Amniotic stem cell (primary cell): ENCODE measurements at regions not wholly inside any gene's neighbourhood (a gene's known extent, or its start where the extent isn't known, plus 50 kb on each side); places are given as distances from the start of the nearest gene placed in this dataset.

Source experiments
- DNase-seq: peaks from one replicate; lab custom pipeline; 2025; lab: John Stamatoyannopoulos, UW

GRCh38 chr11:130715085-130715876, 201.0 kb downstream of the SNX19 start:
- DNase-seq: no peak

DNA sequence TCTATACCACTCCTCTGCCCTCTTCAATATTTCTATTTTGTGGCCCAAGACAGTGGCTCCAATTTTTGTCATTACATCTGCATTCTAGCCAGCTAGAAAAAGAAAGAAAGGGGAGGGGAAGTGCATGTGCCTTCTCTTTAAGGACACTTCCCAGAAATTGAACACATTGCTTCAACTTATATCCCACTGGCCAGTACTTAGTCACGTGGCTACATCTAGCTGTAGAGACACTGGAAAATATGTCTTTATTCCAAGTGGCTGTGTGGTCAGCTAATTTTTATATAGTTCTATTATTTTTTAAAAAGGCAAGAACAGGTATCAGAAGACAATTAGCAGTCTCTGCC, 200.4 kb downstream of the SNX19 start:
- no peak for DNase-seq

GRCh38 chr11:130718120-130718519, 198.2 kb downstream of the SNX19 start:
- no peak for DNase-seq

DNA sequence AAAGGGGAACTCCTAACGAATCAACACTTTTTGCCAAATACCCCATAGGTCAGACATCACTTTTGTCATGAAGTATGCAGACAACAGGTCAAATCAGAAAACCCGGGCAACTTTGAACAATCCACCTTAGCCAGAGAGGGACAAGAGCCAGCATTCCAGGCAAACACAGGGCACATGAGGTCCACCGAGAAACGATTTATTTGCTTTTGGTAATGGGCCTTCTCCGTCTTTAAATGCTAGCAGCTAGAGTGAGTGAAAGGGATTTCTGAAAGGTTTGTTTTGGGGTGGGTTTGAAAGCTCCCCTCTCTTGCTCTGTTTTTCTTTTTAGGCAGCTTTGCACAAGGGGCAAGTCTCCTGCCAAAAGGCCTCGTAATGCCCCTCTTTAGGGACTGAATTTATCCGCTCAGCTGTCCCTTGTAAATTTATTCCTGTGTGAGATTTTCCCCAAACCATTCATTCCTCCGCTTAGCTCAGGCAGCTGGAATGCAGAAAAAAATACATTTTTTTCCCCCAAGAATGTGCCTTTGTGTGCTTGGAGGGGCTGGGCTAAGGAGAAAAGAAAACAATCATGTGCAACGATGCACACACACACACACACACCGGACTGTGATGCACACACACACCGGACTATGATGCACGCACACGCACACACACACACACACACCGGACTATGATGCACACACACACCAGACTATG, 196.9 kb downstream of the SNX19 start:
- no peak for DNase-seq

DNA sequence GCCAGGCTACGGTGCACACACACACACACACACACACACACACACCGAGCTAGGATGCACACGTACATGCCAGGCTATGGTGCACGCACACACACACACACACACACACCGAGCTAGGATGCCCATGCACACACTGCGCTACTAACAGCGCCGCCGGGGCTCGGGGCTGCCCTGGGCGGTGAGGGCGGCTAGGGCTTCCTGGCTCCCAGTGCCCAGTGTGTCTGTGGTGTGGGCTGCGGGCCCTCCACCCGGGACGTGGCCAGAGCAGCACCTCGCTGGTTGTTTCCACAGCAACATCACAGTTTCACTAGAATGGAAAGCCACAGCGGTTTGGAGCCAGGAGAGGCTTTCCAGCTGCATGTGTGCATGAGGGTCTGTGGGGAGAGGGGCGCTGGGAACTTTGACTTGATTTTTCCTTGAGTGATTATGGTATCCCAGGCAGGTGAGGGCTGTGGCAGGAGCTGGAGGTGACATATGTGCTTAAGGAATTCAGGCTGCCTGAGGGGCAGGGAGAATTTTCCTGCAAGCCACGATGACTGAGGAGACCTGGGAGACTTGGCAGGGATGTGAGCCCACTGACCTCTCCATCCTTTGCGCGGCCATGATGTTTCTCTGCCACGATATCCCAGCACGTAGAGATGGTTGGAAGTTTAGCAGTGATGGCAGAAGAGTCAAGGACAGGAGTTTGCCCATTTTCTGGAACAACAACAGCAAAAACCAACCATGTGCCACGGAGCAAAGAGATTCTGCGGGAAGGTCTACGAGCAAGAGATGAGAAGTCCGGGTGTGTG, 195.9 kb downstream of the SNX19 start:
- DNase-seq: no peak

- DNase-seq: no peak
Measured at GRCh38 chr11:130721023-130721681, 195.1 kb downstream of the SNX19 start.

GRCh38 chr11:130721736-130722135, 194.5 kb downstream of the SNX19 start:
- DNase-seq: no peak

DNA sequence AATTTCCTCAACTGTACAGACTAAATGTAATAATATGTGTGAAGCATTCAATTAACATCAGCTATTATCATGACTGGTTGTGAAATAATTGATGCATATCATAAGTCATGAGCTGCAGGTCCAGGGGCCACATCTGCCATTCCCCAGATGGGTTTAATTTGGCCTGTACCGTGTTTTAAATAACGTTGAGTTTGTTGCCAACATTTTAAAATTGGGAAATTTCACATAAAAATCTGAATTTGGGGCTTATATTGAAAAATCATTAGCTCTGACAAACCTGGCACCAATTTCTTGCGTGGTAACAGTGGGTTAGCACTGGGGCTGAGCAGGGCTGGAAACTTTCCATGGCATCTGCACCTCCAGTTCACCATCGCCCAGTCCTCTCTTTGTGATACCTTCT, 193.9 kb downstream of the SNX19 start:
- no peak for DNase-seq

DNA sequence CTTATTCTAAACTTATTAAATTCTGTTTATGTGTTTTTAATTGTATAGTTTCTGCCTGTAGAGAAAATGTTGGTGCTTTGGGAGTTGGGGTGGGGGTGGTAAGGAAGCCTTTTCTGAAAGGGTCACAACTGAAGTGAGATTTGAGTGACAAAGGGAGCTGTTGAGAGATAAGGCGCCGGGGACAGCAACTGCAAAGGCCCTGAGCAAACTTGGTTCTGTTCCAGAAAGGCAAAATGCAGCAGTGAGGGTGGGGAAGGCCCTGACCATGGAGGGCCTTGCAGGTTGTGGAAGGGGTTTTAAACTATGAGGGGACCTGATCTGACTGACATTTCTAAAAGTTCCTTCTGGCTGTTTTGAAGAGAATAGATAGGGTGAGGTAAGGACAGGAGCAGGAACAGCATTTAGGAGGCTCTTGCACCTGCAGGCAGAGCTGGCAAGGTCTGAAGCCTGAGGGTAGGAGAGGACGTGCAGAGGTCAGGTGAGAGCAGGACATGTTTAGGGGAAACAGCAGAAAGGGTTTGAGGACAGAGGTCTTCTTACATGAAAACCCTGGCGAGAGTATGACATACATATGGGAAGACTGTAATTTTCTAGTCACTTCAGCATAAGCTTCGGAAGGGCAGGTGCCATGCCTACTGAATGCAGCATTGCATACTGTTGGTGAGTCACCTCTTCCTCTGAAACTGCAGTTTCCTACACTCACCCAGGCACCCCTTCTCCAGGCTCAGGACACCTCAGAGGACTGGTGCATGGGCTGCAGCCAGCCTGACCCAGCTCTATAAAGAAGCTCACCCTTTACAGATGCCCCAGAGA, 190.7 kb downstream of the SNX19 start:
- no peak for DNase-seq

DNA sequence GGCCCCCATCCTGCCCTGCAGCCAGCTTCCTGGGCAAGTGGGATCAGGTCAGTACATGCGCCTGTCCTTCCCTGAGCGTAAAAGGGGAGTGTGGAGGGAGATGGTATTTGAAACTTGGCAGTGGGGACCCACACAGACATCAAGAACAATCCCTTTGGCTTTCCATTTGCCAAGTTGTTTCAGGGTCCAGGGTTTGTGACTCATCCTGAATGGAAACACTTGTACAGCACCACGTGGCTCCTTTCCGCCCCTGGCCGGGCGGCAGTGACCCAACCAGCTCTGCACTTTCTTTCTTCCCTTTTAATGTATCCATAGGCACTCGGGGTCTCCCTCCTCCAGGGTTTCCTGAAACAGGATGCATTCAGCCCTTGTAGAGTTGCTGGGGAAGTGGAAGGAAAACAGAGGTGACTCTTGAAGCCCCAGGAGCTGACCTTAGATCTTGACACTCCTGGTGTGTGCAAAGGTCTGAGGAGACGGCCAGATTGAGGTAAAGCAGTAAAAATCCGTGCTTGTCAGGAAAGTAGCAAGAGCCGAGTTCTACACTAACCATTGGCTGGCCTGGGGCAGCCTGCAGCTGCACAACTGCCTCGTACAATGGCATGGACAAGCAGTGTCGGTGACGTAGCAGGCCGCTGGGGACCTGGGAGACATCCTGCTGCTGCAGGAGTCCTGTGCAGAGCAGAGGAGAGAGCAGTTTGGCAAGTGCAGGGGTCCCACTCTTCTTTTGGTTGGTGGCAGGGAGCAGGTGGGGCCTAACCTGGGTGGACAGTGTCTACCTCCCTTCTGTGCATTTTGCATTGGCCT, 189.8 kb downstream of the SNX19 start:
- DNase-seq: no peak

- DNase-seq: no peak
Measured at GRCh38 chr11:130727157-130728119, 188.8 kb downstream of the SNX19 start.

DNA sequence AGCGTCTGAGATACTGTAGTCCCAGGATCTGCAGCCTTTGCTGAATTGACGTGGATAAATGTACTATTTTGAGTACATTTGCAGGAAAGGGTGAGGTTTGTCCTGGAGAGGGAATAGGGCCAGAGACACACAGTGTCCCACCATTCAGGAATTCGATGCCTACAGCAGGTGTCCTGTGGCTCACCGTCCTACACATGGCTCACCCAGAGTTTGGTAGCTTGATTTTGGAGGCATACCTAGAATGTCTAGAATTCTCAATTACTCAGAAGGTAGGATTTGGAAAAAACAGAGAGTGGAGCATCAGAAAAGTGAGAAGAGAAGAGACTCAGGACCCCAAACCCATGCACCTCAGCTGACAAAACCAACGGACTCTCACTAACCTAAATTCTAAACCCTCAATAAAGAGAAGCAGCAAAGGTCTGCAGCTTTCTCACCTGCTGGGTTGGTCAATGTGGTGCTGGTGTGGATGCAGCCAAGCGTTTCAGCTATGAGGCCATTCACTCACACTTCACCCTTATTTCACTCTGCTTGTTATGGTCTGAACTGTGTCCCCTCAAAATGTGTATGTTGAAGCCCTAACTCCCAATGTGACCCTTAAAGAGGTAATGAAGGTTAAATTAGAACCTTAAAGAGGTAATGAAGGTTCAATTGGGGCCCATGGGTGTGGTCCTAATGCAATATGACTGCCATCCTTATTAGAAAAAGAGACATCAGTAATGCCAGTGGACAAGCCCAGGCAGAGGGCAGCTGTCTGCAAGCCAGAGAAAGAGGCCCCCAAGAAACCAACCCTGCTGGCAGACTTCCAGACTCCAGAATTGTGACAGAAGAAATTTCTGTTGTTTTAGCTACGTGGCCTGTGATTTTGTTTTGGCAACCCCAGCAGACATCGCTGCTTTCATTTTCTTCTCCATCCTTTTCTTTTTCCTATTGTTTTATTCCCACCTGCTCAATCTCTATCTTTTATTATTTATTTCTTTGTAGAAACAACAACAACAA, 187.8 kb downstream of the SNX19 start:
- no peak for DNase-seq

DNA sequence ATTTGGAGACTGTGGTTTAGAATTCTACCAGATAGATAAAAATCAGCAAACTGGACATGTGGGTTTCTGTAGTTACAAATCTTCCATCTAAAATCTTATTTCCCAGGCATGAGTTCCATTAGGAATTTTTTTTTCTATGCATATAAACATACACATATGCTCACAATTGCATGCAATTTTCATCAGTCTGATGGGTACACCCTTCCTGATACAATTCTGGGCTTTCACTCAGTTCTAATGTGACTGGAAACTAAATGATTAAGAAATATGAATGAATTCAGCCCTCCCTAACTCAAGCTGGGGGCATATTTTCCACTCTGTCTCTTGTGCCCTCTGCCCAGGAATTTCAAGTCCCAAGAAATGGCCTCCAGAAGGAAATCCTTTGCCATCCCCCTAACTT, 187.1 kb downstream of the SNX19 start:
- DNase-seq: no peak

GRCh38 chr11:130729678-130730300, 186.5 kb downstream of the SNX19 start:
- no peak for DNase-seq

DNA sequence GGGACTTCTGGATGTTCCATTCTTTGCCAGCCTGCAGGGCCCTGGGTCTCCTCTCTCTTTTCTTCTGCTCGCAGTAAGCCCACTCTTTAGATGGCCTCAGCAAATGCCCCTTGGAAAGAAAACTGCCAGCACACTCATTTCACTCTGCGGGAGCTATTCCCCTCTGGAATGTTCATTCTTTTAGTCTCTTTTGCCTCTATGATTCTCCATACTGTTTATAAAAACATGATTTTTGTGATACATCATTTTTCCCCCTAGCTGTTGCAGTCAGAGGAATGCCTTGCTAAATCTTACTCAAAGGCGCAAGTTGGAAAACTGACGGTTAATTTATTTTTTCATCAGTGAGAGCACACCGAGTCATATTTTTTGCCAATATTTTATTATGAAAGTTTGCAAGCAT, 184.9 kb downstream of the SNX19 start:
- no peak for DNase-seq

- DNase-seq: no peak
Measured at GRCh38 chr11:130732476-130732875, 183.8 kb downstream of the SNX19 start.

DNA sequence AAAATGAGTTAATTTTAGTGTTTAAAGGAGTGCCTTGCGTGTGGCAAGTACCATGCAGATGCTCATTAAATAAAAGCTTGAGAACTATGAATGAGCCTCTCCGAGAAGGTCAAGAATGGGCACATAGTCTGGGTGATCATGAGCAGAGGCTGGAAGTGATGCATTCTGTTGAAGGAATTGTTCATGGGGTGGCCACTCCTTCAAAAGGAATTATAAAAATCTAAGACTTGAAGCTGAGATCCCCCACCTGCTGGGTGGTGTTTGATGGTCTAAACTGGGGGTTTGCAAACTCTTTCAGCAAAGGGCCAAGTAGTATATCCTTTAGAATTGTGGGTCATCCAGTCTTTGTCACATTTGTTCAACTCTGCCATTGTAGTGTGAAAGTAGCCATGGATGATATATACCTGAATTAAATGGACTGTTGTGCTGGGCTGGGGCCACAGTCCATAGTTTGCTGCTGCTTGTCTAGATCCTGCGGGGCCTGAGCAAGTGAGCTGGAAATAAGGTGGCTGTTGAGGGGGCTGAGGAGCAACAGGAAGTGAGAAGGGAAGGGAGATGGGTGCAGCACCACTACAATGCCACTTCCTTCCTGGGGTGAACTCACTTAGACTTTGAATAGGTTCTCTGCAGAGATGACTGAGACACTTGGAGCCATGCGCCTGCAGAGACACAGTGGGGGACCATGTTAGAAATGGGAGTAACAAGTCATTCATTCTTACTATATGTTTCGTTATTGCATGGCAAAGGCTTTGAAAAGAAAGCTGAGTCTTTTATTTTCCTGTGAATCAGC, 179.0 kb downstream of the SNX19 start:
- no peak for DNase-seq
